NCI-H2107 (cell line): ENCODE measurements at regions not wholly inside any gene's neighbourhood (a gene's known extent, or its start where the extent isn't known, plus 50 kb on each side); places are given as distances from the start of the nearest gene placed in this dataset.
"Not testable (repeated sequence)": the region's sequence is repeated elsewhere in the genome, so short reads cannot be mapped to it uniquely, and the experiment has no call there.

ENCODE experiments used
- DNase-seq: peaks from one replicate; lab custom pipeline; 2025; lab: John Stamatoyannopoulos, UW

- not testable (repeated sequence) for DNase-seq
These were observed 132.2 kb downstream of the NPIPB11 start for GRCh38 chr16:29274055-29275035.

- not testable (repeated sequence) for DNase-seq
These were observed 133.0 kb downstream of the NPIPB11 start for GRCh38 chr16:29273298-29274054.

DNA sequence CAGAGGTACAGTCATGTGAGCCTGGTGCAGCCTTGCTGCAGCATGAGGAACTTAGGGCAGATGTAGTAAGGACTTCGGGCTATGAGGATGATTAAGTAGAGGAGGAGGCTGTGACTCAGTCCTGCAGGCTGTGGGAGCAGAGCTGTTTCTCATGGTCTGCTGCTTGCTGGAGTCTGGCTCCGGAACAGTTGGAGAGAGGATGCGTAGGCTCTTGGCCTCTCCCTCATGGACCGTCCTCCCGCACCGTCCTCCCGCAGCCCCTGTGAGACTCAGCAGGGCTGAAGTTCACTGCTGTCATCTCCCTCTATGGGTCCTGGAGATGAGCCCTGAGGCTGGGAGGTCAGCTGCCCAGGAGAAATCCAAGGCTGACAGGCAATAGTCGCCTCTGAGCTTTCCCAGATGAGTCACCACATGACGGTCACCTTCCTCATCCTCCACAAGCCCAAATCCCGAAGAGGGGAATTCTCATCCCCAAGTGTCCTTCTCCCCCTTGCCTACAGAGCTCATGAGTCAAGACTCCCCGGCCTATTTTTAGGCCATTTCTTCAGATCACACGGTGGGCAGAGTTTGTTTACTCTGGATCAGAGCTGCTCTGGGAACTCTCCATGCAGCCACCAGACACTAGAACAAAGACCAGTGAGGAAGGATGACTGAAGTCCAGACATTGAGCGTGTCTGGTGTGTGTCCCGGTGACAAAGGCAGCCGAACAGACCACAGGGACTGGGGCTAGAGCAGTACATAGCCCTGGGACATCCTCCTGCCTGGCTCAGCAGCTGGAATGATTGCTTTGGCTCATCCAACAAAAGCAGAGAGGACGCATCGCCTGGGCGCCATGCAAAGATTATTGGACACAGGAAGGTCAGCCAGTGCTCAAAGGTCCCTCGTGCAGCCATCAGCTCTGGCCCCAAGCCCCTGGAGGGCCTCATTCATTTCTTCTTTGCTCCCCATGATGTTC lies 134.5 kb downstream of the NPIPB11 start:
- not testable (repeated sequence) for DNase-seq

DNA sequence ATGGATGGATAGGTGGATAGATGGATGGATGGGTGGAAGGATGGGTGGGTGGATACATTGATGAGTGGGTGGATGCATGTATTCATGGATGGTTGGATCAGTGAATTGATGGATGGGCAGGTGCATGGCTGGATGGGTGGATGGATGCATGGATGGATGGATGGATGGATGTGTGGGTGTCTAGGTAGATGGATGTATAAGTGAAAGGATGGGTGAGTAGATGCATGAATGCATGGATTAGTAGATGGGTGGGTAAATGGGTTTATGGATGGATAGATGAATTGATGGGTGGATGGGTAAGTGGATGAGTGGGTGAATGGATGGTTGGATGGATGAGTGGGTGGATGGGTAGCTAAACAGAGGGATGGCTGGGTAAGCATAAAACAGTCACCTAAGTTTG lies 135.6 kb downstream of the NPIPB11 start:
- DNase-seq = not testable (repeated sequence)

- not testable (repeated sequence) for DNase-seq
These were observed 136.5 kb downstream of the NPIPB11 start for GRCh38 chr16:29270033-29270432.

- not testable (repeated sequence) for DNase-seq
These were observed 137.2 kb downstream of the NPIPB11 start for GRCh38 chr16:29269192-29269811.

DNA sequence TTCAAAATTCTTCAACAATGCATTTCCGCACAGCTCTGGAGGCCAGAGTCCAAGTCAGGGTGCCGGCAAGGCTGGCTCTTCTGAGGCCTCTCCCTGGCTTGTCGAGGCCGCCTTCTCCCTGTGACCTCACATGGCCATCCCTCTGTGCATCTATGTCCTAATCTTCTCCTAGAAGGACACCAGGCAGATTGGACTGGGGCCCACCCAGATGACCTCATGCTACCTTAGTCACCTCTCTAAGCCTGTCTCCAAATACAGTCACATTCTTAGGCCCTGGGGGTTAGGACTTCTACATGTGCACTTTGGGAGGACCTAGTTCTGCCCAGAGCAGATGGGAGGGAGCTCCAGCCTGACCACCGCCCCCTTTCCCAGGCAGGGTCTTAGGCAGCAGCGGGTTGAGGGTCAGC lies 137.7 kb downstream of the NPIPB11 start:
- DNase-seq = not testable (repeated sequence)

- DNase-seq = not testable (repeated sequence)
These were observed 138.2 kb downstream of the NPIPB11 start for GRCh38 chr16:29268348-29268747.

DNA sequence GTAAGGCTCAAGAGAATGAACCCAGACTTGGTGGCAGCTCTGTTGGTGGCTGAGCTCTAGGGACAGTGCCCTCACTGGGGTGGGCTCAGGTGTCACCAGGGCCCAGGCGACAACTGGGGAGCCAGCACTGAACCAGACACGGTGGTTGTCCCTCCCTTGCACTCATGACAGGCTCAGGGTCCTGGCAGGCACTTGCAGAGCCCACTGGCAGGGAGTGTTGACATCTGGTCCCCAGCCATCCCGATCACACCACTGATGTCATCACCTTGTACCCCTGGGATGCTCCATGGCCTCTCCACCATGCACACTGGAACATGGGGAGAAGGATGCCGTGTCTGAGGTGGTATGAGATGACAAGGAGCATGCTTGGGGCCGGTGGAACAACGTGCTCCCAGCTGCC lies 138.6 kb downstream of the NPIPB11 start:
- not testable (repeated sequence) for DNase-seq

- DNase-seq = not testable (repeated sequence)
These were observed 139.4 kb downstream of the NPIPB11 start for GRCh38 chr16:29267055-29267619.

DNA sequence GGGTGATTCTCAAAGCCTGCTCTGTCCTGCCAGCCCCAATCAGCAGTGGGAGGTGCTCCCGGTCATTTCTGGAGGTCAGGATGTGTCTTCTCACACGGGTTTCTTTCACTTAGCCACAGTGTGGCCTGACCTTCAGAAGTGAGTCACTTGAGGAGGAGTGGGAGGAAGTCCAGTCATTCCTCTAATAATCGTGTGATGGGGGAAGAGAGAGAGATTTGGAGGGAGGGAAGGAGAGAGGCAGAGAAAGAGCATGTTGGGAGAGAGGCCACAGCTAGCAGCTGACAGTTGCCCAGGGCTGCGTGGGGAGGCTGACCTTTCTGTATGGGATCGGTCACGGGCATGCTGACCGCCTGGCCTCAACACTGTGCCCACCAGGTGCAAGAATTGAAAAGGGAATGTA lies 139.9 kb downstream of the NPIPB11 start:
- not testable (repeated sequence) for DNase-seq

- not testable (repeated sequence) for DNase-seq
These were observed 141.2 kb downstream of the NPIPB11 start for GRCh38 chr16:29265255-29265853.

DNA sequence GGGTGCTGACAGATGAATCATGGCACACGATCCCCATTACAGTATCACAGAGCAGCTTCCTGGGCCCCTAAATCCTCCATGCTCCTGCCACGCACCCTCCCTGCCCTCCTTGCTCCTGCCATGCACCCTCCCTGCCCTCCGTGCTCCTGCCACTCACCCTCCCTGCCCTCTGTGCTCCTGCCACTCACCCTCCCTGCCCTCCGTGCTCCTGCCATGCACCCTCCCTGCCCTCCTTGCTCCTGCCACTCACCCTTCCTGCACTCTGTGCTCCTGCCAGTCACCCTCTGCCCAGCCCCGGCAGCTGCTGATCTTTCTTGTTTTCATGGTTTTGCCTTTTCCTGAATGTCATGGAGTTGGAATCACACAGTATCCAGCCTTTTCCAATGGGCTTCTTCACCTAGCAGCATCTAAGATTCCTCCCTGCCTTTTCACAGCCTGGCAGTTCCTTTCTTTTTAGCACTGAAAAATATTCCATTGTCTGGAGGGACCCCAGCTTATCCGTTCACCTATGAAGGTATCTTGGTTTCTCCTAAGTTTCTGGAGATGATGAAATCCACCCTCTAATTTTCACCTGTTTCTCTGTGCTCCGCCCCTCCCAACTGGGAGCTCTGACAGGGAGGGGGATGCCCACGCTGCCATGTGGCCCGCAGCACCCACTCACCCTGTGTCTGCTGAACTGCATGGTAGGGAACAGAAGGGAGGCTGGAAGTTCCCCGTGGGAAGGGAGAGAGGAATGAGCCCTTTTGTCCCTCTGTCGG lies 142.3 kb downstream of the NPIPB11 start:
- not testable (repeated sequence) for DNase-seq

DNA sequence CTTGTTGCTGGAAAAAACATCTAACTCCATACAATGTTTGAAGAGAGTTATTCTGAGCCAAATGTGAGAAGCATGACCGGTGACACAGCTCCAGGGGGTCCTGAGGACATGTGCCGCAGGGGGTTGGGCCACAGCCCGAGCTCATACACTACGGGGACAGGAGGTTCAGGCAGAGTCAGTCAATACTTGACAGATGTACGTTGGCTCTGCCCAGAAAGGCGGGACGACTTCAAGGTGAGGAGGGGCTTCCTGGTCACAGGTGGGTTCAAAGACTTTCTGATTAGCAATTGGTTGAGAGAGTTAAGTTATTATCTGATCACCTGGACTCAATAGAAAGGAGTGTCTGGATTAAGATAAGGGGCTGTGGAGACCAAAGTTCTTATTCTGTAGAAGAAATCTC lies 143.8 kb downstream of the NPIPB11 start:
- DNase-seq = not testable (repeated sequence)

- not testable (repeated sequence) for DNase-seq
These were observed 144.9 kb downstream of the NPIPB11 start for GRCh38 chr16:29261427-29262248.

- DNase-seq = not testable (repeated sequence)
These were observed 145.7 kb downstream of the NPIPB11 start for GRCh38 chr16:29260683-29261426.

DNA sequence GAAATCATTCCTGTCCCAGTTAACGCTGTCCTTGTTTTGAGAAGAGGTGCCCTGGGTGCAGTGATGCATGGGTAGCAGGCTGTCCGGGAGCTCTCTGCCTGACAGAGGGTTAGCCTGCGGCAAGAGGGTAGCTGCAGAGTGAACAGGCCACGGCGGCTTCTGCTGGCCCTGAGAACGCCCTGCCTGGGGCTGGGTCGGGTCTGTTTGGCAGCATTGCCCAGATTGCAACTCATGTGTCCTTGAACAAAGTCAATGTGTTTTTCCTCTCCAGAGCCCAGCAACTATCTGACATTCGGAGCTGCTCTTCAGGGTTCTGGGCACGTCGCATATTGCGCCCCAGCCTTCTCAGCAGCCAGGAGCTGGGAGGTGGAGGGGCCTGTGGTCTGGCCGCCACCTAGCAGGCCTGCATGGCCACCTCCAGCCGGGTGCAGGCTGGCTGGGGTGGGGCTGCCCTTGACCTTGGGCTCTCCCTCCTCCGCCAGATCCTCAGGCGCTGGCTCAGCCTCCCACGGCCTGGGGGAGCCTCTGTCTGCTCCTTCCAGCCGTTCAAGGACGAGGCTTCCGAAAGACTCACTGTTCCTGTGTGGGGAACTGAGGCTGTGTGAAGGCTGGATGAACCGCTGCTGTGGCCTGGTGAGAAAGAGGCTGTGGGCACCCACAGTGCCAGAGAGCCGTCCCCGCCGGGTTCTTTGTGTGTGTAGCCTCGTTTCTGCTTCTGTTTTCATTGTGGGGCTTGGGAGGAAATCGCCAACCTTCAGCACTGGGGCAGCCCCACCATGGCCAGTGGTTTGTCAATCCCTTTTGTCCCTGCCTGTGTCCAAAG lies 146.7 kb downstream of the NPIPB11 start:
- not testable (repeated sequence) for DNase-seq
